IMR-90 (cell line): ENCODE measurements at regions not wholly inside any gene's neighbourhood (a gene's known extent, or its start where the extent isn't known, plus 50 kb on each side); places are given as distances from the start of the nearest gene placed in this dataset.

Source experiments
- ATAC-seq: fragments of 200-7000 bp; cut with Tn5 transposase; 2 replicates; pipeline ENCODE4 v1.9.1; 2020; ENCODE audit warnings: low read depth, mild to moderate bottlenecking, moderate library complexity
- BruUV-seq: library from RNA; stranded (reverse); fragments of 400-500 nt; replicated peaks from 2 replicates; lab custom pipeline; 2021; lab: Mats Ljungman, UMichigan
- CTCF ChIA-PET: fragments of 300-600 bp; formaldehyde crosslinking; extraction: SDS; loops from one replicate; lab custom pipeline; 2021; ENCODE audit warnings: antibody characterized with exemption; lab: Yijun Ruan, JAX
- POLR2A ChIA-PET: fragments of 300-600 bp; sonication (Branson Sonifier 250); formaldehyde crosslinking; loops from one replicate; lab custom pipeline; 2022; ENCODE audit warnings: antibody characterized with exemption; ENCODE audit not compliant: unreplicated experiment; lab: Charles Lee
- DNase-seq: peaks from one replicate; pipeline ENCODE4 v3.0.0; 2013
- H2AFZ ChIP-seq: replicated peaks from 2 replicates; pipeline ENCODE3; 2013; ENCODE audit warnings: low read length, mild to moderate bottlenecking; ENCODE audit not compliant: poor library complexity
- H2AK5ac ChIP-seq: 2 replicates; pipeline ENCODE4 v1.6.1; 2013; ENCODE audit warnings: low read depth, low read length, inconsistent platforms
- H2AK9ac ChIP-seq: replicated peaks from 2 replicates; pipeline ENCODE3; 2013; ENCODE audit warnings: mild to moderate bottlenecking, low read depth, low read length, moderate library complexity; ENCODE audit not compliant: poor library complexity
- H2BK120ac ChIP-seq: 2 replicates; pipeline ENCODE4 v1.6.1; 2013; ENCODE audit warnings: low read depth, low read length, inconsistent platforms
- H2BK15ac ChIP-seq: 3 replicates; pipeline ENCODE4 v1.6.1; 2013; ENCODE audit warnings: low read depth, low read length, inconsistent platforms
- H2BK20ac ChIP-seq: 2 replicates; pipeline ENCODE4 v1.6.1; 2013; ENCODE audit warnings: low read depth, mild to moderate bottlenecking, inconsistent platforms, low read length, moderate library complexity
- H2BK5ac ChIP-seq: 2 replicates; pipeline ENCODE4 v1.6.1; 2013; ENCODE audit warnings: mild to moderate bottlenecking, low read depth, low read length, inconsistent platforms; ENCODE audit not compliant: poor library complexity, severe bottlenecking
- H3K14ac ChIP-seq: replicated peaks from 2 replicates; pipeline ENCODE4 v1.6.1; 2013; ENCODE audit warnings: low read depth, low read length, inconsistent platforms
- H3K18ac ChIP-seq: 2 replicates; pipeline ENCODE4 v1.6.1; 2013; ENCODE audit warnings: low read depth, low read length, control low read depth
- H3K23ac ChIP-seq: 2 replicates; pipeline ENCODE4 v1.6.1; 2013; ENCODE audit warnings: low read depth, low read length, inconsistent platforms
- H3K27ac ChIP-seq: 2 replicates; pipeline ENCODE4 v1.5.1; 2013; ENCODE audit warnings: mild to moderate bottlenecking, control low read depth, low read length; ENCODE audit not compliant: insufficient read depth
- H3K27me3 ChIP-seq: 2 replicates; pipeline ENCODE4 v1.6.1; 2013; ENCODE audit warnings: low read length; ENCODE audit not compliant: control insufficient read depth, insufficient read depth
- H3K36me3 ChIP-seq: 2 replicates; pipeline ENCODE4 v1.6.1; 2013; ENCODE audit warnings: low read length, mixed read lengths; ENCODE audit not compliant: control insufficient read depth, insufficient read depth
- H3K4ac ChIP-seq: 2 replicates; pipeline ENCODE4 v1.6.1; 2013; ENCODE audit warnings: low read depth, low read length, inconsistent platforms
- H3K4me1 ChIP-seq: 2 replicates; pipeline ENCODE4 v1.6.1; 2013; ENCODE audit warnings: low read length, mixed read lengths; ENCODE audit not compliant: control insufficient read depth, insufficient read depth
- H3K4me2 ChIP-seq: 2 replicates; pipeline ENCODE4 v1.6.1; 2013; ENCODE audit warnings: low read depth, mild to moderate bottlenecking, control low read depth, low read length, moderate library complexity
- H3K4me3 ChIP-seq: 2 replicates; pipeline ENCODE4 v1.5.1; 2013; ENCODE audit warnings: low read depth, mild to moderate bottlenecking, control low read depth, low read length, moderate library complexity; ENCODE audit not compliant: insufficient read depth
- H3K56ac ChIP-seq: 2 replicates; pipeline ENCODE4 v1.6.1; 2013; ENCODE audit warnings: low read length, inconsistent platforms; ENCODE audit not compliant: insufficient read depth; ENCODE audit errors: extremely low read depth
- H3K79me1 ChIP-seq, 2 experiments: 2 replicates each; pipeline ENCODE4 v1.6.1; 2013; ENCODE audit warnings: low read length in 2 of 2, inconsistent platforms in 1 of 2, low read depth in 1 of 2
- H3K9ac ChIP-seq: 2 replicates; pipeline ENCODE4 v1.6.1; 2013; ENCODE audit warnings: low read depth, low read length, control low read depth
- H3K9me1 ChIP-seq: 2 replicates; pipeline ENCODE4 v1.6.1; 2013; ENCODE audit warnings: low read length, inconsistent platforms; ENCODE audit not compliant: insufficient read depth
- H3K9me3 ChIP-seq: 2 replicates; pipeline ENCODE4 v1.6.1; 2013; ENCODE audit warnings: low read length; ENCODE audit not compliant: control insufficient read depth, insufficient read depth
- H4K20me1 ChIP-seq: 2 replicates; pipeline ENCODE4 v1.6.1; 2013; ENCODE audit warnings: low read length, inconsistent platforms; ENCODE audit not compliant: insufficient read depth
- H4K5ac ChIP-seq: 2 replicates; pipeline ENCODE4 v1.6.1; 2013; ENCODE audit warnings: mild to moderate bottlenecking, low read depth, low read length, control low read depth
- H4K8ac ChIP-seq, 2 experiments: 2 replicates each; pipeline ENCODE4 v1.6.1; 2013; ENCODE audit warnings: low read depth in 2 of 2, low read length in 2 of 2, control low read depth in 1 of 2, inconsistent platforms in 1 of 2
- H4K91ac ChIP-seq: 2 replicates; pipeline ENCODE4 v1.6.1; 2013; ENCODE audit warnings: low read depth, low read length, inconsistent platforms; ENCODE audit not compliant: insufficient read depth
- CEBPB ChIP-seq: IDR thresholded peaks from 2 replicates; pipeline ENCODE4 v1.6.1; 2012; ENCODE audit warnings: low read depth, low read length, improper control_type of control experiment
- MXI1 ChIP-seq: IDR thresholded peaks from 2 replicates; pipeline ENCODE4 v1.6.1; 2012; ENCODE audit warnings: low read depth, mild to moderate bottlenecking, low read length, moderate library complexity, borderline replicate concordance
- WGBS, 2 experiments: methylation state at CpG; one replicate each; pipeline versions ENCODE4 v1.1.5 to v1.1.7; 2013; ENCODE audit warnings: missing lambda C conversion rate in 2 of 2; ENCODE audit not compliant: insufficient read length in 1 of 2; ENCODE audit errors: extremely low coverage in 2 of 2; 5-methylcytosine and 5-hydroxymethylcytosine counted together
- dilution Hi-C: fragments of 300-500 bp; cut with HindIII; formaldehyde crosslinking; loops from one replicate; pipeline ENCODE4 v1.14.3; 2018; ENCODE audit warnings: low sequenced_read_pairs; ENCODE audit not compliant: unreplicated experiment
- in situ Hi-C: fragments of 300-500 bp; cut with MboI; formaldehyde crosslinking; loops from 3 replicates; pipeline ENCODE4 v1.14.3; 2019; ENCODE audit warnings: low sequenced_read_pairs, inconsistent platforms, mixed read lengths
- intact Hi-C: fragments of 100-400 bp; cut with micrococcal nuclease; formaldehyde crosslinking; loops from 2 replicates; pipeline ENCODE4 v1.10.0; 2022

GRCh38 chr21:28607545-28607944 is 385.1 kb downstream of the LTN1 start:
- H4K8ac ChIP-seq, result no peak overlapping the region
- no peak overlapping the region for H3K27ac ChIP-seq
- H4K91ac ChIP-seq, result no peak overlapping the region
- WGBS, 2 experiments, result 100% methylated on average over 2 of the region's 4 CpGs; no CpG with 5 or more reads in 1 of the 2 experiments
- no TSS peak for BruUV-seq
- no peaks in the 10 kb centered on the region for H4K20me1 ChIP-seq
- in situ Hi-C loops (no loop called here), dilution Hi-C loops (no loop called here), intact Hi-C loops (no loop called here)
- H3K14ac ChIP-seq, result no peak overlapping the region
- ChIA-PET CTCF (no interaction called here), POLR2A (no interaction called here)
- H3K18ac ChIP-seq, result no peak overlapping the region
- no peak overlapping the region for H2BK5ac ChIP-seq
- no peak overlapping the region for H2AK9ac ChIP-seq
- no peak overlapping the region for H3K23ac ChIP-seq
- H2BK15ac ChIP-seq, result no peak overlapping the region
- no peak overlapping the region for H3K56ac ChIP-seq
- no peak overlapping the region for H3K4me3 ChIP-seq
- no peak overlapping the region for H4K5ac ChIP-seq
- no peaks in the 10 kb centered on the region for H3K36me3 ChIP-seq
- ATAC-seq (no peak), DNase-seq (no peak)
- no peak overlapping the region for H2AFZ ChIP-seq
- TF ChIP-seq CEBPB, result peak; percentile 71
- no peak for TF ChIP-seq MXI1
- no peaks in the 10 kb centered on the region for H3K79me1 ChIP-seq
- no peaks in the 10 kb centered on the region for H3K4me1 ChIP-seq
- H3K4ac ChIP-seq, result no peak overlapping the region
- no peaks in the 10 kb centered on the region for H3K27me3 ChIP-seq
- H2BK20ac ChIP-seq, result no peak overlapping the region
- H2AK5ac ChIP-seq, result no peak overlapping the region
- no peaks in the 10 kb centered on the region for H3K9me3 ChIP-seq
- no peak overlapping the region for H3K4me2 ChIP-seq
- H3K9me1 ChIP-seq, result no peaks in the 10 kb centered on the region
- no peak overlapping the region for H2BK120ac ChIP-seq
- H3K9ac ChIP-seq, result no peak overlapping the region
